ENCODE measurements at regions not wholly inside any gene's neighbourhood (a gene's known extent, or its start where the extent isn't known, plus 50 kb on each side); places are given as distances from the start of the nearest gene placed in this dataset.

- TF ChIP-seq CTCF (IDR thresholded peaks at IDR 0.05) (no peak), POLR2A (IDR thresholded peaks at IDR 0.05) (no peak)
- DNase-seq: no peak
- Histone ChIP-seq H3K4me1 (no peaks in the 10 kb centered on the region), H3K4me3 (no peak overlapping the region), H3K9me3 (no peaks in the 10 kb centered on the region), H3K27me3 (no peaks in the 10 kb centered on the region), H3K27ac (no peak overlapping the region), H3K36me3 (no peaks in the 10 kb centered on the region)
- intact Hi-C loops (cut with DNase I; ENCODE audit: low total_unique reads): no loop called here
These were observed 58.1 kb upstream of the ENPP6 start for GRCh38 chr4:184275766-184276165.

- no peaks in the 10 kb centered on the region for H3K36me3 ChIP-seq
- TF ChIP-seq POLR2A (IDR thresholded peaks at IDR 0.05) (no peak), CTCF (IDR thresholded peaks at IDR 0.05) (no peak)
- H3K4me3 ChIP-seq: no peak overlapping the region
- no peak for DNase-seq
- no peak overlapping the region for H3K27ac ChIP-seq
- no peaks in the 10 kb centered on the region for H3K27me3 ChIP-seq
- no peaks in the 10 kb centered on the region for H3K9me3 ChIP-seq
- intact Hi-C loops (cut with DNase I; ENCODE audit: low total_unique reads): no loop called here
- no peaks in the 10 kb centered on the region for H3K4me1 ChIP-seq
These were observed 56.7 kb upstream of the ENPP6 start for GRCh38 chr4:184274286-184274951.

DNA sequence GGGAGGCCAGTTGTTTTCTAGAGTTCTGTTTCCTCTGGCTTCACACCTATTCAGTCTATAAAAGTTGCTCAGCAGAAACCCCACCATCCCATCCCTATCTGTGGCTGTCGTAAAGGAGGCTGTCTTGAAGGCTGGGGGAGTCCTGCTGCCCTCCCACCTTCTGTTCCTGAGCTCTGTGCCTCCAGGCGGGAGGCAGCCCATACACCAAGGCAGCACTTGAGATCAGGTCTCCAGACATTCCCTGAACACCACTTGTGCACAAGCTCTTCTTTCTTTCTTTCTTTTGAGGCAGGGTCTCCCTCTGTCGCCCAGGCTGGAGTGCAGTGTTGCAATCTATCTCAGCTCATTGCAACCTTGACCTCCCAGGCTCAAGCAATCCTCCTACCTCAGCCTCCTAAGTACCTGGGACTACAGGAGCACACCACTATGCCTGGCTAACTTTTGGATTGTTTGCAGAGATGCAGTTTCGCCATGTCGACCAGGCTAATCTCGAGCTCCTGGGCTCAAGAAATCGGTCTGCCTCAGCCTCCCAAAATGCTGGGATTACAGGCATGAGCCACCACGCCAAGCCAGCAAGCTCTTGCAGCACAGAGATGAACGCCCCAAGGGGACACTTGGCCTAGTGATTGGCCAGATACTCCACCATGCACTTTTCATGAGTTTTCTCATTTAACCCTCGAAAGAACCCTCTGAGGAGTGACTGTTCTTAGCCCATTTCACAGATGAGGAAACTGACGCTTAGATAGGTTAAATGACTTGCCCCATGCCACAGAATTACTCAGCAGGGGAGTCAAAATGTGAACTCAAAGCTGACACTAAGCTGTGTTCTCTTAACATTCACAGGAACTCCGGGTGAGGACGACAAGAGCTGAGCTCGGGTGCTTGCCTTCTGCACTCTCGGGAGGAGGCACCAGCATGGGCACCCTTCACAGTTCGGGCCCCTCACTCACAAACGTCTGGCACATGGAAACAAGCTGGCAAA, 55.8 kb upstream of the ENPP6 start:
- H3K4me1 ChIP-seq: no peaks in the 10 kb centered on the region
- intact Hi-C loops (cut with DNase I; ENCODE audit: low total_unique reads): no loop called here
- TF ChIP-seq CTCF (IDR thresholded peaks at IDR 0.05) (no peak), POLR2A (IDR thresholded peaks at IDR 0.05) (no peak)

DNA sequence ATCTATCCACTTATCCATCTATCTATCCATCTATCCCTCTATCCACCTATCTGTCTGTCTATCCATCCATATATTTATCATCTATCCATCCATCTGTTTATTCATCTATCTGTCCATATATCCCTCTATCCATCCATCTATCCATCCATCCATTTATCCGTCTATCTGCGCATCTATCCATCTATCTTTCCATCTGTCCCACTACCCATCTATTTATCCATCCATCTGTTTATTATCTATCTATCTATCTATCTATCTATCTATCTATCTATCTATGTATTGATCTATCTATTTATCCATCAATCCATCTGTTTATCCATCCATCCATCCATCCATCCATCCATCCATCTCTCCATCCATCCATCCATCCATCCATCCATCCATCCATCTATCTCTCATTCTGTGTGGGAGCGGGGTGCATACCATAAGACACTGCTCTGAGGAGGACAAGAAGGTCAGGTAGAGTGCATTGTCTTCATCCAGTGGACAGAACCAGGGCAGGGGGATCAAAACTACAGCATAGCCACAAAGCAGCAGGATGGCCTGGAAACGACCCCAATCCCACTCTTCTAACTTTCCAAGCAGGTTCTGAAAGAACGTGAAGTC, 53.2 kb upstream of the ENPP6 start:
- no peak for DNase-seq
- H3K9me3 ChIP-seq: no peaks in the 10 kb centered on the region
- no peak overlapping the region for H3K27ac ChIP-seq
- H3K4me1 ChIP-seq: no peaks in the 10 kb centered on the region
- H3K36me3 ChIP-seq: no peaks in the 10 kb centered on the region
- intact Hi-C loops (cut with DNase I; ENCODE audit: low total_unique reads): no loop called here
- no peaks in the 10 kb centered on the region for H3K27me3 ChIP-seq
- TF ChIP-seq CTCF (IDR thresholded peaks at IDR 0.05): no peak
- no peak for TF ChIP-seq POLR2A (IDR thresholded peaks at IDR 0.05)
- H3K4me3 ChIP-seq: no peak overlapping the region

More for the DNA sequence above, 55.8 kb upstream of the ENPP6 start:
- no peak for DNase-seq
- no peaks in the 10 kb centered on the region for H3K9me3 ChIP-seq
- H3K36me3 ChIP-seq: no peaks in the 10 kb centered on the region
- no peaks in the 10 kb centered on the region for H3K27me3 ChIP-seq
- no peak overlapping the region for H3K27ac ChIP-seq
- no peak overlapping the region for H3K4me3 ChIP-seq
